HG03064 (cell line): ENCODE measurements at regions not wholly inside any gene's neighbourhood (a gene's known extent, or its start where the extent isn't known, plus 50 kb on each side); places are given as distances from the start of the nearest gene placed in this dataset.
"Not testable (repeated sequence)": the region's sequence is repeated elsewhere in the genome, so short reads cannot be mapped to it uniquely, and the experiment has no call there.

Experiments
- ATAC-seq: cut with Tn5 transposase; IDR thresholded peaks from one replicate; pipeline ENCODE4 v1.9.1; 2021; ENCODE audit warnings: low read depth; ENCODE audit not compliant: unreplicated experiment

DNA sequence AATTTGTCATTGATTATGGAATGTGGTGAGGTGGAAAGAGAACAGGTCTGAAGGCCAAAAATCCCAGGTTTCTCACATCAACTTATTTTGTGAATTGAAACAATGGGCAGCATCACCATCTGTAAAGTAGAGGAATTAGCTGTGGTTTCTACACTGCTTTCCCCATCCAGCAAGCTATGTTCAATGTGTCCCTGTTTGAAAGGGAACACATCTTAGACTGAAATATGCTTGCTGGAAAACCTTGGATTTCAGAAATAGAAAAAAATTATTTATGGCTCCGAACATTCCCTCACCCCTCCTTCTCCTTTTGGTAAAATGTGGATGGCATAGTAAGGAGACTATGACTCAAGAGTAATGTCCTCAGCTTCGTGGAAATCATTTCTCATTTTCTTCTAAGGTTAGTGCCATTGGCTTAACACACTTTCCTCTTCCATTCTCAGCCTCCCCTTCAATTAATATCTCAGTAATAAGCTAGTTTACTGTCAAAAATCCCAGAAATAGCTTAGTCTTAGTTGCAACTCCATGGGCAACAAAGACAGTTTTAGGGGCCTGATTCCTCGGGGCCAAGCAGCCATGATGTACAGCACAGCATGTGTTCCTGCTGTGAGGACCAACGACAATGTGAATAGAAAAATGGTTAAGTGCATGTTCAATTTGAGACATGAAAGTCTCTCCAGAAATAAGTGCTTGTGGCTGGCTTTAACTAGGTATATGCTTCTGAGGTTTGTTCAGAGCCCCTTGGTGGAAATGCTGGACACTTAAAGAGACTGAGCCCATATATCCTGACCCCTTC, 205.8 kb upstream of the SLC38A2 start:
- ATAC-seq: no peak

DNA sequence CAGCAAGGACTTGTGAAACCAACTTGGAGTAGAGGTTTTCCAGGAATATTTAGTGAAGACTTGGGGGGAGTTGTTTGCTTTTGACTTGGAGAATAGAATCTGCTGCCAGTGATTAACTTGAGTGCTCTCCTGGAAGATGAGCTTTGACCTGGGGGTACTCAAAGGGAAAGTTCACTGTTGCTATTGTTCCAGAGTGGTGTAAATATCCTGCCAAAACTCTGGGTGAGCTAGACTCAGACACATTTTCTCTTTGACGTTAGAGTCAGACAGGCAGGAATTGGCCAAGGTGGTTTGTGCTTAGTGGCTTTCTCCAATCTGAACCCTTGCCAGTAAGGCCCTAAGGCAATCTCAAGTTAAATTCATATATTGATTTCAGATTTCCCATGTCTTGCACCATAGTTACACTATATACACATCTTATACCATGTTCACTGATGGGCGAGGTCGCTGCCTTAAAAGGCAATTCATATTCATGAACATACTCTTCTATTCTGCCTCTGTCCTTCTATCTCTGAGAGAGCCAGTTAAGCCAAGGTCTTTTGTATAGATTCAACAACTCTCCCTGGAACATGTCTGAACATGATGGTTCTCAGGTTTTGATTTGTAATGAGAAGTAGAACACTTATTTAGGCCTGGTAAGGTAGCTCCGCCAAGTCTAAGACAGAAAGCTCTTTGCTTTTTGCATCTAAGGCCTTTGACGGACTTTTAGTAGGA, 204.6 kb upstream of the SLC38A2 start:
- no peak for ATAC-seq

DNA sequence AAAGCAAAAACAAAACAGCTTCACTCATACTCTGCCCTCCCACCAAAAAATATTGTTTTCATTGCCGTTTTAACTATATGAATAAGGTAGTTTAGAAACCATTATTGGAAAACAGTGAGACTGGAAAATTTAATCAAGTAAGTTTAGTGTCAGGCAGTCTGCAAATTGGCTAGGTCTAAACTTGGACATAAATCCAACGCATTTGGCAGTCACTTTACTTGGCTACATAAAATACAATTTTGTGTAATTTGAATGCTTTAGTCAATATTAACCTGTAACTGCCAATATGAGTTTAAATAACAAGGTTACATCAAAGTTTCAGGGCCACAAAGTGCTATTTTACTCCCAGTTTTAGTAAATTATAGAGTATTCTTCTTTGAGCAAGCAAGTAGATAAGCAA, 202.3 kb upstream of the SLC38A2 start:
- ATAC-seq: no peak

DNA sequence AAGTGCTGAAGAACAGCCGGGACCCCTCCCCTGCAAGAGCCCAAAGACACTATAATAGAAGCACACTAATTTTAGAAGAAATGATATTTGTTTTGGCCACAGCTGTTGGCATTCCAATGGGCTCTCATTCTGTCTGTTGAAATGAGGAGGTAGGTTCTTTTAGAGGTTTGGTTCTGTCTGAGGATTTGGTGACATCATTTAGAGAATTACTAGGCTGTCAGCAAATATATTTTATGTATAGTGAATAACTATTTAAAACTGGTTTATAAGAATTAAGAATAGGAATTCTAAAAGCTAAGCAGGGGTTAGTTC, 200.7 kb upstream of the SLC38A2 start:
- no peak for ATAC-seq

DNA sequence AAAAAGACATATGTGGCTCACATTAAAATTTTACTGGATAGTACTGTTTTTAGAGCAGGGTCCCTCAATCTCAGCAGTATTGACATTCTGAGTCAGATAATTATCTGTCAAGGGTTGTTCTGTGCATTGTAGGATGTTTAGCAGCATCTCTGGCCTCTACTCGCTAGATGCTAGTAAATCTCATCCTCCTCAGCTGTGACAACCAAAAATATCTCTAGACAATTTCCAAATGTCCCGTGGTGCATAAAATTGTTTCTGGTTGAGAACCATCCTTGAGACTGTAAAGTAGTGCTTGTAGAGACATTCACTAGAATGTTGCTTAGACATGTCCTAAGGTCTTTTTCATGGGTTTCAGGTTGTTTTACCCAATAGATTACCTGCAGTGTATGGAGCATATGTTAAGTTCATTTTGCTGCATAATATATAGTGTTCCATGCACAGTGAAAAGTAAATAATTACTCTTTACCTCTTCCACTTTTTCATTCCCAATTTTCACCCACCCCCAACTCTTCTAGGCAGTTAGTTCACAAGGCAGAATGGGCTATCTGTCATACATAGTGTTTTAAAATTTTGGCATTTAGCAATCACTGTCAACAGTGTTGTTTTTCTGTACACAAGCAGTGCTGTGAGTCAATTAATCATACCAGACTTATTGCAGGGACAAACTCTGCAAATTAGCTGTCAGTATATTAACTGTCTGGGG, 200.2 kb upstream of the SLC38A2 start:
- ATAC-seq: no peak

DNA sequence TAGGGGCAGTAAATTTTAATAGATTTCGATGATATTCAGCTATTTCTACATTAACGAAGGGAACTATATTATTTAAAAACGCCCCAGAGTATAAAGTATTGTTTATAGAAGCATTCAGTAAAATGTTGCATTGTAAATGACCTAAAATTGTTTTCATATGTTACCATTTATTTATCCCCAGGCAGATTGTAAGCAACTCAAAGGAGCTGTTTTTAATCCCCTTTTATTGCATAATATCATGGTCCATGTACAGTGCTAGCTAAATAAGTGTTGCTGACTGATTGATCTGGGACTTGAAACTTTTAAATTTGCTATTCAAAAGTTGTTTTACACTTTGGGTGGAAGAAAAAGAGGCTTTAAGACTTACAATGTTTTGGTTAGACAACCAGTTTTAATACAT, 199.0 kb upstream of the SLC38A2 start:
- ATAC-seq: no peak

DNA sequence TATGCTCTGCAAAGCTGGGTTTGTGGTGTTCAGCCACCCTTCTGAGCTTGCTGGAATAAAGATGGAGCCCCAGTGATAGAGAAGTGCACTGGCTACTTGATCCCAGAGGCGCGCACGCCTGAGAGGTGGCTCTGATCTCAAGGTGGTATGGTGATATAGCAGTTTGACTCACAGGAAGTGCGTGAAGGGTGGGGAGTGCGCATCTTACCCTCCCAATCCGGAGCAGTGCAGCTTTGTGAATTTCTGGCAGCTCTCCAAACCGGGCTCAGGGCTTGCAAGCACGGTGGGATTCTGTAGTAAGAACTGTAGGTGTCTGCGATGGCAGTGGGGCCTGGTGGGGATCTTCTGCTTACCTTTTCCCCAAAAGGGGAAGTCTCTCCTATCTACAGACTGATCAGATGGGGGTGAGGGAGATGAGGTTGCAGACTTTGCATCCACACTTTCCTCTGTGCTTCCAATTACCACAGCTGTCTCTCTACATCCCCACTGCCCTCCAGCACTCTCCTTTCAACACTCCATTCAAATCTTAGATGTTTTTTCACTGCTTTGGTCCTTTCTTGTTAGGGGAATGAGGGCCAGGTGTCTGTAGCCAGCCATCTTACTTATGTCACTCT, 197.4 kb upstream of the SLC38A2 start:
- no peak for ATAC-seq

DNA sequence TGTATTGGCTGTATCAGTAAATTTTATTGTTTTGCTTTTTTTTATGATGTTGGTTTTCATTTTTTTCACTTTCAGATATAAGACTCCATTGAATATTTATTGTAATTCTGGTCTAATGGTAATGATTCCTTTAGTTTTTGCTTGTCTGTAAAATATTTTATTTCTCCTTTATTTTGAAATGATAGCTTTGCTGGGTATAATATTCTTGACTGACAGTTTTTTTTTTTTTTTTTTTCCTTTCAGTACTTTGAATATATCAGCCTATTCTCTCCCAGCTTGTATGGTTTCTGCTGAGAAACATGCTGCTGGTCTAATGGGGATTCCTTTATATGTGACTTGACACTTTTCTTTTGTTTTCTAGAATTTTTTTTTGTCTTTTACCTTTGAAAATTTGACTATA, 195.1 kb upstream of the SLC38A2 start:
- ATAC-seq: no peak

DNA sequence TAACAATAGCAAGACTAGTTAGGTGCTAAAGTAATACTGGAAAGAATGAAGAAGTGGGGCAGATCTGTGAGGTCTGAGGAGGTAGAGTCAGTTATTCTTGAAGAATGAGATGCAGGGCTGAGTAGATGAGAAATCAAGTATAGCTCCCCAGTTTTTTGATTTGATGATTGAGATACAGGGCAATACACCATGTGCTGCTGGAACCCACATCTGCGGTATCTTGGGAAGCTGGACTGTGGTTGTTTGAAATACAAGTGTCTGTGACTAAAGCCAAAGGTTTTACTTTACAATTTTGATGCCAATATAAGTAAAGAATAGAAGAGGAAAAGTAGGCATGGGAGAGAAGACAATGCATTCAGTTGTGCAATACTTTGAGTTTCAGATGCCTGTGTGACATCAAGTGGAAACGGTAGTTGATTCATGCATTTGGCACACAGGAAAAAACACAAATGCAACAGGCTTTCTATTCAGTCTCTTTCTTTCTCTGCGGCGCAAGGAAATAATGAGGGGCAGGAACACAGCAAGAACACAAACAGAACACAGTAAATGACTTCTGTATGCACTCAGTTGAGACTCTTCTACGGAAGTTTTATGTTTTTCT, 190.2 kb upstream of the SLC38A2 start:
- ATAC-seq: no peak

DNA sequence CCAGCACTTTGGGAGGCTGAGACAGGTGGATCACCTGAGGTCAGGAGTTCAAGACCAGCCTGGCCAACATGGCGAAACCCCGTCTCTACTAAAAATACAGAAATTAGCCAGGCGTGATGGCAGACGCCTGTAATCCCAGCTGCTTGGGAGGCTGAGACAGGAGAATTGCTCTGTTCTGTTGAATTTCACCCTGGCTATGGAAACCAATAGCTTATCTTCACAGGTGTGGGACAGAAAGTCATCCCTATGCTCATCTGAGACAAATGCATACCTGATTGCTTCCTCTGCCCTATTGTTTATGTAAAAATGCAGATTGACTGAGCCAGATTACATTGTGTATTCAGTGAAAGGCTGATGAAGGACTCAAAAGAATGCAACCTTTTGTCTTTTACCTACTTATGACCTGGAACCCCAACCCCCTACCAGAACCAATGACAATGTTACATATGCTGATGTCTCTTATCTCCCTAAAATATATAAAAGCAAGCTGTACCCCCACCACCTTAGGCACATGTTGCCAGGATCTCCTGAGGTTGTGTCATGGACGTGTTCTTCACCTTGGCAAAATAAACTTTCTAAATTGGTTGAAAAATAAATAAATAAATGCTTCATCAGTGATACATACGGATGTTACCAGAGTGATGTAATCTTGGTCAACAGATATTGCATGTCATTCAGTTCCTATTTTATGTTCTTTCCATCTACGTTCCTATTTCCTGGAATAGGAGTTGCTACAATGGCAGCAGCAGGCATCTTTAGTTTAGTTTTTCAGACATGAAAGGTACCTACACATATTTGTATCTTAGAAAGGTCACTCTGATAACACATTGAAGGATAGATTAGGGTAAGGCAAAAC, 189.4 kb upstream of the SLC38A2 start:
- ATAC-seq: not testable (repeated sequence)

DNA sequence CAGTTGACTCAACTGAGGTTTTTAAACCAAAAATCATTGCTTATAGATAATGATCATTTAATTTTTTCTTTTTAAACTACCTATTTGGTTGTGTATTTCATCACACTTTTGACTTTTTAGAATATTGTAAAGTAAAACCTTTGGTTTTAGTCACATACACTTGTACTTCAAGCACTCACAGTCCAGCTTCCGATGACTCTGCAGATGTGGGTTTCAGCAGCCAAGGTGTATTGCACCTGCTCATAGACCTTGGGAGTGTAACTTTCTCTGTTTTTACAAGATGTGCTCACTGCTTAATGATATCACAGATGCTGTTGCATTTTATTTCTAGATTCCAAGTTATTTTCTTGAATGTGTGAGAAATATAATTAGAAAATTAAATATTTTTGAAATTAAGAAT, 188.3 kb upstream of the SLC38A2 start:
- no peak for ATAC-seq

DNA sequence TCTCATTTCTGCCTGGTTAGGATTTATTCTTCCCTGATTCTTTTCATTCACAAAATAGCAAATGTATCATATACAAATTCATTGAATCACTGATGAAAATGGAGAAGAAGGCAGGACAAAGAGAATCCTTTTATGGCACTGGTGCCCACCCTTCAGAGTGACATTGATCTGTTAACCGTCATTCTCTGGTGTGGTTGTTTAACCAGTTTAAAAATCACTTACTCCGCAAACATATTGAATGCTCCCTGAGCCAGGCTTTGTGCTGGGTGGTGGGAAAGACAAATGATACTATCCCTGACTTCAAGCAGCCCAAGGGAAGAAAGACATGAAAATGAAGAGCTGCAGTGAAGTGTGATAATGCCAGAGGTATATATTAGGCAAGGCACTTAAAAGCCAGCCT, 187.5 kb upstream of the SLC38A2 start:
- ATAC-seq: no peak

DNA sequence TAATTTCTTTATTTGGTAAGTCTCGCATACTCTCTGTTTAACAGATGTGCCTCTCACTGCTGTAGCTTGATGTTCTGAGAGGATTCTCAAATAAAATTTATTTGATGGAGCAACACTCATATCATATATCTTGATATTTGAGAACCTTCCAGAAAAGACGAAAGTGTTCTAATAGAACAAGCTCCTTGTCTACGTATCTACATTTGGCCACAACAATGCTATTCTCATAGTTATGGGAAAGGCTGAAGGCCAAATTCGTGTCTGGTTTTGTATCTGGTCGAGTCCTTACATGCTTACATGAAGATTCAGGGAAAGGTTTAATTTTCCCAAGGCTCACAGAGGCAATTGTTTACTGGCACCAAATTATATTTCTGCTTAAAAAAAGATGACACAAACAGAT, 186.7 kb upstream of the SLC38A2 start:
- ATAC-seq: no peak

DNA sequence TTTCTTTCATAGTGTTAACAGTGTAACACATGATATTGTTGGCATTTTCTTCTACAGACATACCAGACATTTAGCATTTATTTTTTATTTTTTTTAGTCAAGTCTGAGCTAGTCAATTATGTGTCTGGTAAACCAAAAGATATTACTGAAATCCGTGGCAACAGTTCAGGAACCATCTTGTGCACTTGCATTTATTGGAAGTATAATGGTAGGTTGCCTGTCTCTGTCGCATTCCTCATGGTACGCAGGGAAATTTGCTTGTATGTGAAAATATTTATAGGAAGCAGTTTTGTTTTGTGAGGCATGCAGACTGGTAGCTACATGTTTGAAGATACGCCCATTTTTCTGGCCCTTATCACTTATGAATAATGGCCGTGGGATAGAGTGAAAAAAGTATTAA, 186.1 kb upstream of the SLC38A2 start:
- ATAC-seq: no peak

DNA sequence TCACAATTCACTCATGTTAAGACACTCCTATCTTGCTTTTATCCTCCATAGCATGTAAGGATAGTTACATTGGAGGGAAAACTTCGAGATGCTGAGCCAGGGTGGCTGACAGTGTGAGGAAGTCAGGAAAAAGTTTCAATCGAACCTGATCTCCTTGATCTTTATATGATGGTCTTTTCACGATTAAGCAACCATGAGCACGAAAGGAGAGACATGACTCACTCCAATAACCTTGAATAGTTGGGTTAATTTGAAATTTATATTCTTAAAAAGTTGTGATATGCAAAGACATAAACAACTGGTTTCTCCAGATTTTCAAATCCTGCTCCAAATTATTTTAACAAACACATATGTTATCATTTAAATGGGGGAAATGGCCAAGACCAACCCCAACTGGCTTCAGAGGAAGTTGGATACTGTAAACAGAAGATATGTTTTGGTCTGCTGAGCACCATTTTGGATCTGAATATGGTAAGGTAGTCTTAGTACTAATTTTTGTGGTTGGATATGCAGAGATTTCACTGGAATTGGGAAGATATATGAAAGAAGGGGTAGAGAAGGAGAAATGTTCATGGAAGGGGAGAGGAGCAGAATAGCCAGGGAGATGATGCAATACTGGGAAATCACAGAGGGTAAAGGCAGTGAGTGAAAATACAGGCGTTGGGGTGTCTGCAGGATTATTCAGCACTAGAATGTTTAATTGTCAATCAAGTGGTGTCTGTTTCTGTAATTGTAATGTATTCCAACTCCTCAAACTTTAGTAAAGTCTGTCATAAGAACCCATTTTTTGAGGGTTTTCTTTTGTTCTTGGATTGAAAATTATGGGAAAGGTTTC, 185.2 kb upstream of the SLC38A2 start:
- ATAC-seq: no peak

DNA sequence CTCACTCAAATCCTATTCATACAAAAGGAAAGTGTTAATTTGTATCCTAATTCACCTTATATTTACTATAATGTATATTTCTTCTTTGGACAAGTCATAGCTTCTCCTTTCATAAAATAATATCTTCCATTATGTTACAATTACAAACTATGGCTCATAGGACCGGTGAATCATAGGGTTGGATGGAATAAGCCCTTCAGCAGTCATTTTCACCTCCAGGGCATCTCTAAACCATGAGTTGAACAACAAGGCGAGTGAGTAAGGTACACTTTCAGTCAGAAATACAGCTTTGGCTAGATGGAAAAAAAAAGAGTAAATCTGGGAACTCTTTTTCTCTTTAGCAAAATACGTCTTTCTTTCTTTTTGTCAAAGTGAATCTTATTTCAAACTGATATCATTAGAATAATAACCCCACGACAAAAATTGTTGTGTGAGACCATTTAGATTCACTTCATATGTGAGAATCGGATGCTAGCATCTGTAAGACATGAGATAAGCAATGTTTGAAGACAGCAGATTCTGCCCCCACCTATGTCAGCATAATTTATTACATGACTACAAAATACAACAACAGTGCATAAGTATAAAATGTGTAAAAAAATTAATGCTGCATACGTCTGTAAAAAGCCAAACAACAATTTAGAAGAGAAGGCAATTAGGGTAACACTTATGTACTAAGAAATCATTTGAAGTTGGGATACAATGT, 184.4 kb upstream of the SLC38A2 start:
- ATAC-seq: no peak

DNA sequence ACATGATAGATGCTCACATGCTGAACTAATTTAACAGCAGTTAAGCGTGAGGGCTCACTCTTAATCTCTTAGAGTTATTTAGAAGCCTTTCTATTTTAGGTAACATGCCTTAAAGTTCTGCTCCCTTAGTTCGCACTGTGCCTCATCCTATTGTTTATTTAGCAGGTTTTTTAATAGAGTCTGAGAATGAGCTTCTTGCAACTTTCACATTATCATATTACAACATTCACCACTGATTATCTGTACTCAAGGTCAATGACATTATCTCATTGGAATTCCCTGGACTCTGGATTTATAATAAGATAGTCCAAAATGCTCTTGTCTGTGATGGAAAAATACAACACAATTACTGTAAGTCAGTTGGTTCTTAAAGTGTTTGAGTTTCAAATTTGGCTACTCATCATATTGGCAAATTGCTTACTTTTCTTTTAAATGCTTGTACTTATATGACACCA, 183.6 kb upstream of the SLC38A2 start:
- ATAC-seq: no peak

DNA sequence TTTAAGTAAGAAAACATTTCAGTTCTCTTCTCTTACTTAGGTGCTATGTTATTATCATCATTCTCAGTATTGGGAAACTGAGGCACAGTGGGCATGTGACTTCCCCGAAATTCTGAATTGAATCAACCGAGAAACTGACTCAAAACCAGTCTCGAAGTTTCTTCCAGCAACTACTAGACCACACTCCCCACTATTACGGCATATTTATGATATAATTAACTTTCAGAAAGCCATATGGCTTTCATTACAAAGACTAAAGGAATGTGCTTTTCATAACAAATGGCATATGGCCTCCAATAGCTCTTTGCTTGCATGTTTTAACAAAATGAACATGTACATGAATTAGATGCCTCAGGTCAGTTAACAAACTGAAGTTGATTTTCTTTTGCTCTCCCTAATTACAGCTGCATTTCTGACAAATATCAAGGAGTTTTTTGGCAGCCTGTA, 182.9 kb upstream of the SLC38A2 start:
- no peak for ATAC-seq
